ENCODE measurements at regions not wholly inside any gene's neighbourhood (a gene's known extent, or its start where the extent isn't known, plus 50 kb on each side); places are given as distances from the start of the nearest gene placed in this dataset.
"Not testable (repeated sequence)": the region's sequence is repeated elsewhere in the genome, so short reads cannot be mapped to it uniquely, and the experiment has no call there.

GRCh38 chr12:38427442-38427841 is 110.9 kb downstream of the ALG10B start:
- no peak for DNase-seq (ENCODE audit: low spot score)
- TF ChIP-seq, protein P1, sequence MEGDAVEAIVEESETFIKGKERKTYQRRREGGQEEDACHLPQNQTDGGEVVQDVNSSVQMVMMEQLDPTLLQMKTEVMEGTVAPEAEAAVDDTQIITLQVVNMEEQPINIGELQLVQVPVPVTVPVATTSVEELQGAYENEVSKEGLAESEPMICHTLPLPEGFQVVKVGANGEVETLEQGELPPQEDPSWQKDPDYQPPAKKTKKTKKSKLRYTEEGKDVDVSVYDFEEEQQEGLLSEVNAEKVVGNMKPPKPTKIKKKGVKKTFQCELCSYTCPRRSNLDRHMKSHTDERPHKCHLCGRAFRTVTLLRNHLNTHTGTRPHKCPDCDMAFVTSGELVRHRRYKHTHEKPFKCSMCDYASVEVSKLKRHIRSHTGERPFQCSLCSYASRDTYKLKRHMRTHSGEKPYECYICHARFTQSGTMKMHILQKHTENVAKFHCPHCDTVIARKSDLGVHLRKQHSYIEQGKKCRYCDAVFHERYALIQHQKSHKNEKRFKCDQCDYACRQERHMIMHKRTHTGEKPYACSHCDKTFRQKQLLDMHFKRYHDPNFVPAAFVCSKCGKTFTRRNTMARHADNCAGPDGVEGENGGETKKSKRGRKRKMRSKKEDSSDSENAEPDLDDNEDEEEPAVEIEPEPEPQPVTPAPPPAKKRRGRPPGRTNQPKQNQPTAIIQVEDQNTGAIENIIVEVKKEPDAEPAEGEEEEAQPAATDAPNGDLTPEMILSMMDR (IDR thresholded peaks at IDR 0.05; ENCODE audit: extremely low read depth, insufficient read depth, missing control alignments): no peak
- in situ Hi-C loops (cut with MboI; ENCODE audit: low pct_unique_long_range_greater_than_20kb, low sequenced_read_pairs, unreplicated experiment): no loop called here

DNA sequence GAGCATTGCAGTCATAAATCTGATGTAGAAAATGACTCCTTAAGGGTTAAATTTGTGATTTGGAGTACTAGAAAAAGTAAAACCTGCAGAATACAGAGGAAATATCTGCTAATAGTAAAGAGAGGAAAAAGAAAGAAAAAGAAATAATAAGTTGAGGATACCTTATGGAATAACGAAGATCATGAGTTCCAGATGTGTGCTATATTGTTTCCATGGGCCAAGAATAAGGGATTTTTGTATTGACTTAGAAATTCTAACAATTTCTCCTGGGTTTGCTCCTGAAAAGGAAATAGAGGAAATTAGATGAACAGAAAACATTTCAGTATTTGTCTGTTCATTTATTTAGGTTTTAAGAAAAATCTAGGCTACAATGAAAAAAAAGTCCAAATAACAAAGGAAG is 115.3 kb downstream of the ALG10B start:
- in situ Hi-C loops (cut with MboI; ENCODE audit: low pct_unique_long_range_greater_than_20kb, low sequenced_read_pairs, unreplicated experiment): no loop called here
- TF ChIP-seq, protein P1 (IDR thresholded peaks at IDR 0.05; ENCODE audit: extremely low read depth, insufficient read depth, missing control alignments): no peak
- DNase-seq (ENCODE audit: low spot score): no peak

- DNase-seq (ENCODE audit: low spot score); in situ Hi-C loops (cut with MboI; ENCODE audit: low pct_unique_long_range_greater_than_20kb, low sequenced_read_pairs, unreplicated experiment): not testable (repeated sequence)
Measured at GRCh38 chr12:38441871-38442281, 125.3 kb downstream of the ALG10B start.

DNA sequence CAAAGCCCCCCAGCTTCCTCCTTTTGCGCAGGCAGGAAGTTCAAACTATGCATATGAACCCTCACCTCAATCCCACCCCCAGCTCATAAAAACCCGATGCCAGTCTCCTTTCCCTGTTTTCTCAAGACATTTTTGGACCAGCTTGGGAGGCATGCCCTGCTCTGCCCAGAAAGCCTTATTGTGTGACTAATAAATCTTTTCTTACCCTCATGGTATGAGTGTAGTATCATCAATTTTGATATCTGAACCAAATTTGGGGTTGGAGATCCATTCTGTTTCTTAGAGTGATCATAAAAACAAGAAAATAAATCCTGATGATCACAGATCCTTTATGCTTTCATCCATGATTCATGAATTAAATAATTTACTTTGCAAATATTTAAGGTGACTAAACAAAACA is 128.5 kb downstream of the ALG10B start:
- in situ Hi-C loops (cut with MboI; ENCODE audit: low pct_unique_long_range_greater_than_20kb, low sequenced_read_pairs, unreplicated experiment): no loop called here
- TF ChIP-seq, protein P1 (IDR thresholded peaks at IDR 0.05; ENCODE audit: extremely low read depth, insufficient read depth, missing control alignments): no peak
- DNase-seq (ENCODE audit: low spot score): no peak

GRCh38 chr12:38448991-38449390 is 132.4 kb downstream of the ALG10B start:
- TF ChIP-seq, protein P1 (IDR thresholded peaks at IDR 0.05; ENCODE audit: extremely low read depth, insufficient read depth, missing control alignments): no peak
- DNase-seq (ENCODE audit: low spot score): no peak
- in situ Hi-C loops (cut with MboI; ENCODE audit: low pct_unique_long_range_greater_than_20kb, low sequenced_read_pairs, unreplicated experiment): no loop called here

DNA sequence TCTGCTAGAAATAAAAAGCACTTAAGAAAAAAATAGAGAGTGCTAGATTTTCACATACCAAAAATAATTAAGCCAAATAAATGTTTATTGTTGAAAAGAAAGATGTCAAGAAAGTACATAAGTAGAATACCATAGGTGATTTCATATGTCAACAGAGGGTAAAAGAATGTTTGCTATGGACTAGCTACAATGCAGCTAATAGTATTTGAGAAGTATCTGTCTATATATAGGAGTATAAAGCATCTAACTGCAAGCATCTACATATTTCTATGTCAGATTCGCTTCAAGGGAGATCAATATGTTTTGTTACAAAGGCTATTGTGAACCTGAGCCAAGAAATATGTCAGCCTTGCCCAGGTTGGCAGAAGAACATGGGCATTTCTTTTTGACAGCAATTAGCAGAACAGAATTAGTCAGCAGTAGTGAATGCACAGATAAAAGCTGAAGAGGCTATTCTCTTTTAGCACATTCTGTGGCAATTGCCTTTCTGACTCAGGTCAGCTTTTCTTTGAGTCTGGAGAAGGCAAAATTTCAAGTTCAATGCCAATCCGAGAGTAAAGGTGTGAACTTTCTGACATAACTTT is 140.1 kb downstream of the ALG10B start:
- in situ Hi-C loops (cut with MboI; ENCODE audit: low pct_unique_long_range_greater_than_20kb, low sequenced_read_pairs, unreplicated experiment): no loop called here
- DNase-seq (ENCODE audit: low spot score): no peak
- TF ChIP-seq, protein P1 (IDR thresholded peaks at IDR 0.05; ENCODE audit: extremely low read depth, insufficient read depth, missing control alignments): no peak

DNA sequence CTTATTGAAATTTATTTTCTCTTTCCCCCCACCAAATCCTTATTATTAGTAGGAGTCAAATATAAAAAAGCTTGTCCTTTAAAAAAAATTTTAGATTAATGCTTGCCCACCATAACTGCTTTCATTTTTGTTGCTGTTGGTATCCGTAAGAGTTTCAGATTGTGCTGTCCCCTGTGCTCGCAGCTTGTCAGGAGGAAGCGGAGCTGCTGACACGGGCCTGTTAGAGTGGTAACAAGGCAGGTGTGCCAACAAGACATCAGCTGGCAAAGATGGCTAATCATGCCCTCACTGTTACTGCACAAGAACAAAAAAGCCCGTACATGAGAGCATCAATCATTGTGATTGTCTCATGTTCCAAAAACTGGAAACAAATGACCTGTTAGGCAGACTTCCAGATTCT is 148.4 kb downstream of the ALG10B start:
- TF ChIP-seq, protein P1 (IDR thresholded peaks at IDR 0.05; ENCODE audit: extremely low read depth, insufficient read depth, missing control alignments): no peak
- in situ Hi-C loops (cut with MboI; ENCODE audit: low pct_unique_long_range_greater_than_20kb, low sequenced_read_pairs, unreplicated experiment): no loop called here

More for the DNA sequence above, 148.4 kb downstream of the ALG10B start:
- no peak for DNase-seq (ENCODE audit: low spot score)
